ENCODE measurements at regions not wholly inside any gene's neighbourhood (a gene's known extent, or its start where the extent isn't known, plus 50 kb on each side); places are given as distances from the start of the nearest gene placed in this dataset.

DNA sequence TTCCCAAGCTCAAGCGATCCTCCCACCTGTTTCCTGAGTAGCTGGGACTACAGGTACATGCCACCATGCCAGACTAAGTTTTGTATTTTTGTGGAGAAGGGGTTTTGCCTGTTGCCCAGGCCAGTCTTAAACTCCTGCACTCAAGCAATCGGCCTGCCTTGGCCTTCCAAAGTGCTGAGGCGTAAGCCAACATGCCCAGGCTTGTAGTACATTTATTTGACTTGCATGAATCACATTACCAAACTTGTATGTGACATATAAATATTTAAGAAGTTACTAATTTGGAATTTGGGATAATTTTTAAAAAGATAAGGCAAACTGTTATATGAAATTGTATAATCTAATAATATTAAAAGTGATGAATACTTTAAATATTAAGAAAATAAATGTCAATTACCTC lies 157.6 kb downstream of the MCHR2 start:
- TF ChIP-seq, protein P1, sequence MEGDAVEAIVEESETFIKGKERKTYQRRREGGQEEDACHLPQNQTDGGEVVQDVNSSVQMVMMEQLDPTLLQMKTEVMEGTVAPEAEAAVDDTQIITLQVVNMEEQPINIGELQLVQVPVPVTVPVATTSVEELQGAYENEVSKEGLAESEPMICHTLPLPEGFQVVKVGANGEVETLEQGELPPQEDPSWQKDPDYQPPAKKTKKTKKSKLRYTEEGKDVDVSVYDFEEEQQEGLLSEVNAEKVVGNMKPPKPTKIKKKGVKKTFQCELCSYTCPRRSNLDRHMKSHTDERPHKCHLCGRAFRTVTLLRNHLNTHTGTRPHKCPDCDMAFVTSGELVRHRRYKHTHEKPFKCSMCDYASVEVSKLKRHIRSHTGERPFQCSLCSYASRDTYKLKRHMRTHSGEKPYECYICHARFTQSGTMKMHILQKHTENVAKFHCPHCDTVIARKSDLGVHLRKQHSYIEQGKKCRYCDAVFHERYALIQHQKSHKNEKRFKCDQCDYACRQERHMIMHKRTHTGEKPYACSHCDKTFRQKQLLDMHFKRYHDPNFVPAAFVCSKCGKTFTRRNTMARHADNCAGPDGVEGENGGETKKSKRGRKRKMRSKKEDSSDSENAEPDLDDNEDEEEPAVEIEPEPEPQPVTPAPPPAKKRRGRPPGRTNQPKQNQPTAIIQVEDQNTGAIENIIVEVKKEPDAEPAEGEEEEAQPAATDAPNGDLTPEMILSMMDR (IDR thresholded peaks at IDR 0.05) = no peak
- TF ChIP-seq POLR2A (IDR thresholded peaks at IDR 0.05) = no peak
- Histone ChIP-seq H3K27me3 (no peaks in the 10 kb centered on the region), H3K4me1 (no peaks in the 10 kb centered on the region), H3K36me3 (no peaks in the 10 kb centered on the region), H3K9me3 (no peaks in the 10 kb centered on the region), H3K4me3 (no peak overlapping the region), H3K27ac (no peak overlapping the region)
- DNase-seq = no peak

DNA sequence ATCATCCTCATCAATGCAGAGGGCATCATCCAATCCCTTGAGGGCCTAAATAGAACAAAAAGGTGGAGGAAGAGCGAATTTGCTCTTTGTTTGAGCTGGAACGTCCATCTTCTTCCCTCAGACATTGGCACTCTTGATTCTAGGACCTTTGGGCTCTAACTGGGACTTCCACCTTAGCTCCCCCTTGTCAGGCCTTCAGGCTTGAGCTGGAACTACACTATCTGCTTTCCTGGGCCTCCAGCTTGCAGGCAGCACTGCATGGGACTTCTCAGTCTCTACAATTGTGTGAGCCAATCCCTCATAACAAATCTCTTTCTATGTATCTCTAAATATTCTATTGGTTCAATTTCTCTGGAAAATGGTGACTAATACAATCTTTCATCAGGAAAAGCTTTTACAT lies 155.4 kb downstream of the MCHR2 start:
- no peak overlapping the region for H3K4me3 ChIP-seq
- no peaks in the 10 kb centered on the region for H3K9me3 ChIP-seq
- no peak overlapping the region for H3K27ac ChIP-seq
- no peaks in the 10 kb centered on the region for H3K27me3 ChIP-seq
- no peak for DNase-seq
- TF ChIP-seq, protein P1 (IDR thresholded peaks at IDR 0.05) = no peak
- no peak for TF ChIP-seq POLR2A (IDR thresholded peaks at IDR 0.05)
- H3K36me3 ChIP-seq = no peaks in the 10 kb centered on the region
- H3K4me1 ChIP-seq = no peaks in the 10 kb centered on the region

DNA sequence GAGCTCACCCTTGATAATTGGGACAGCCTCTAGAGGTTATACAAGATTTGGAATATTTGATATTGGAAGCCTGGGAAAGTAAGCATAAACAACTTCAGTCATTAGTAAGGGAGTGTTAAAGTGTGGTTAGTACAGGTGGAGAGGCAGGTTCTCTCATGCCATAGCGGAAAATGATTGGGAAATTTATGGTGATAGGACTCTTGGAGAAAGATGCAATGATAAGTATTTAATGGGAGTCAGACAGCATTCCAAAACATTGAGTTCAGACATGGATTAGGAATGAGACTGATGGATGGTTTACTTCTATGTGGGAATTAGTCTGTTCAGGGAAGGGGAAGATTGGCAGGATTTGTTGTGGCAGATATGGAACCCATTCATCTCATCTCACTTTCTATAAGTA lies 152.7 kb downstream of the MCHR2 start:
- Histone ChIP-seq H3K27ac (no peak overlapping the region), H3K36me3 (no peaks in the 10 kb centered on the region), H3K4me1 (no peaks in the 10 kb centered on the region), H3K4me3 (no peak overlapping the region), H3K9me3 (no peaks in the 10 kb centered on the region), H3K27me3 (no peaks in the 10 kb centered on the region)
- TF ChIP-seq POLR2A (IDR thresholded peaks at IDR 0.05) = no peak
- TF ChIP-seq, protein P1 (IDR thresholded peaks at IDR 0.05) = no peak
- no peak for DNase-seq

DNA sequence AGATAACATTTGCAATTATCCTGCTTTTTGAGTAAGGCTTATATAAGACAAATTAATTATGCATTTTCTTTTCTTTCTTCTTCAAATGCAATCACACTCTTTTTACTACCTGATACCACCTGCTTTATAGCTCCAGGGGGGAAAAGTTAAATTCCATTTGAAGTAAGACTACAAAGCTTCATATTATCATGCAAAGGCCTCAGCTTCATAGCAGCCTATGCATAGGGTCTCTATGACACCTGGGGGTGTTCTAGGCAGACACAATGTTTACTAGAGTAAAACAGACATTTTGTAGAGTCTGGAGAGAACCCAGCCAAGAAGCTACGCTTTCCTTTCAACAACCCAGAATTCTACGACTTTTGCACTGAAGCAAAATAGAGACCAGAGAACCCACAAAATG lies 148.0 kb downstream of the MCHR2 start:
- H3K36me3 ChIP-seq = no peaks in the 10 kb centered on the region
- DNase-seq = no peak
- no peaks in the 10 kb centered on the region for H3K27me3 ChIP-seq
- H3K9me3 ChIP-seq = no peaks in the 10 kb centered on the region
- TF ChIP-seq, protein P1 (IDR thresholded peaks at IDR 0.05) = no peak
- no peak for TF ChIP-seq POLR2A (IDR thresholded peaks at IDR 0.05)
- no peak overlapping the region for H3K4me3 ChIP-seq
- H3K27ac ChIP-seq = no peak overlapping the region
- H3K4me1 ChIP-seq = no peaks in the 10 kb centered on the region

DNA sequence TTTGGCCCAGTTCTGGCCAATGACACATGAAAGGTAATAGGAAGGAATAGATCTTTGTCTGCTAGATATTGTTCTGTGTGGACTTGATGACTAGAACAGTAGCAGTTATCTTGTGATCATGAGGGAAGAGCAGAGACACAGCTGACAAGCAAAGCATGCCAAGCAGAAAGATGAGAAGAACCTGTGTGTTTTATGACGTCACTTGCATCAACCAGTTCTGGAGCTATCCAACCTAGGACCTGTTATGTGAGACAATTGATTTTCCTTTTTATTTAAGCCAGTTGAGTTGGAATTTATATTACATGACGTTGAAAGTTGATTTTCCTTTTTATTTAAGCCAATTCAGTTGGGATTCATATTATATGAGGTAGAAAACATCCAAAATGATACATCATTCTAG lies 143.2 kb downstream of the MCHR2 start:
- no peaks in the 10 kb centered on the region for H3K9me3 ChIP-seq
- no peak overlapping the region for H3K4me3 ChIP-seq
- no peaks in the 10 kb centered on the region for H3K36me3 ChIP-seq
- TF ChIP-seq, protein P1 (IDR thresholded peaks at IDR 0.05) = no peak
- TF ChIP-seq POLR2A (IDR thresholded peaks at IDR 0.05) = no peak
- no peaks in the 10 kb centered on the region for H3K4me1 ChIP-seq
- H3K27me3 ChIP-seq = no peaks in the 10 kb centered on the region
- no peak for DNase-seq
- H3K27ac ChIP-seq = no peak overlapping the region

DNA sequence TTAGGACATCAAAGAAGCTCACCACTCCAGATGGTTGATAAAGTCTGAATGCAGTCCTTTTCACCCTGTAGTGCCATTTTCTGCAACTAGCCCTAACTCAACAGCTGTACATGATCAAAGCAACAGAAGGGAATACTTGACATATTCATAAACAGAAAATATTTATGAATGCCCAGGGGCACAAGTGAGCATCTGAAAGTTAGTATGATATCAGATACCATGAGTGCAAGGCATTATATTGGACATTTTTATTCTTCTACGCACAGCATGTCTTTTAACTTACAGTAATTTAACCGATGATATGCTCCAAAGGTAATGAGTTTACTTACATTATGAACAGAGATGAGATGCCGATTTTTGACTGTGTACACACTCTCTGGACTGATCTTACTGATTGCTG lies 142.0 kb downstream of the MCHR2 start:
- Histone ChIP-seq H3K36me3 (no peaks in the 10 kb centered on the region), H3K27me3 (no peaks in the 10 kb centered on the region), H3K4me1 (no peaks in the 10 kb centered on the region), H3K9me3 (no peaks in the 10 kb centered on the region), H3K27ac (no peak overlapping the region), H3K4me3 (no peak overlapping the region)
- TF ChIP-seq, protein P1 (IDR thresholded peaks at IDR 0.05) = no peak
- TF ChIP-seq POLR2A (IDR thresholded peaks at IDR 0.05) = no peak
- no peak for DNase-seq
